A673 (cell line): ENCODE measurements at regions not wholly inside any gene's neighbourhood (a gene's known extent, or its start where the extent isn't known, plus 50 kb on each side); places are given as distances from the start of the nearest gene placed in this dataset.
"Not testable (repeated sequence)": the region's sequence is repeated elsewhere in the genome, so short reads cannot be mapped to it uniquely, and the experiment has no call there.

Source experiments
- EZH2 ChIP-seq: fragments of 200-600 bp; sonication (generic); IDR thresholded peaks from 2 replicates; pipeline ENCODE4 v1.6.1; 2017; ENCODE audit warnings: borderline replicate concordance, low read depth, mild to moderate bottlenecking, mixed read lengths, antibody characterized with exemption, low read length; ENCODE audit not compliant: poor library complexity, severe bottlenecking
- TF ChIP-seq, protein P1 (sequence below): fragments of 300-800, 200-600 bp; sonication (generic); conservative IDR thresholded peaks from 2 replicates; pipeline ENCODE4 v1.5.1; 2017; ENCODE audit warnings: low read depth, mild to moderate bottlenecking, antibody characterized with exemption, low read length, moderate library complexity, mixed read lengths

DNA sequence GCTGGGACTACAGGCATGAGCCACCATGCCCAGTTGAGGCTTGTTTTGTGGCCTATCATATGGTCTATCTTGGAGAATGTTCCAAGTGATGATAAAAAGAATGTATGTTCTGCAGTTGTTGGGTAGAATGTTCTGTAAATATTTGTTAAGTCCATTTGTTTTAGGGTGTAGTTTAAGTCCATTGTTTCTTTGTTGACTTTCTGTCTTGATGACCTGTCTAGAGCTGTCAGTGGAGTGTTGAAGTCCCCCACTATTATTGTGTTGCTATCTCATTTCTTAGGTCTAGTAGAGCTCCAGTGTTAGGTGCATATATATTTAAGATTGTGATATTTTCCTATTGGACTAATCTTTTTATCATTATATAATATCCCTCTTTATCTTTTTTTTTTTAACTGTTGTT lies 284.3 kb upstream of the EXOC2 start:
- TF ChIP-seq, protein P1, sequence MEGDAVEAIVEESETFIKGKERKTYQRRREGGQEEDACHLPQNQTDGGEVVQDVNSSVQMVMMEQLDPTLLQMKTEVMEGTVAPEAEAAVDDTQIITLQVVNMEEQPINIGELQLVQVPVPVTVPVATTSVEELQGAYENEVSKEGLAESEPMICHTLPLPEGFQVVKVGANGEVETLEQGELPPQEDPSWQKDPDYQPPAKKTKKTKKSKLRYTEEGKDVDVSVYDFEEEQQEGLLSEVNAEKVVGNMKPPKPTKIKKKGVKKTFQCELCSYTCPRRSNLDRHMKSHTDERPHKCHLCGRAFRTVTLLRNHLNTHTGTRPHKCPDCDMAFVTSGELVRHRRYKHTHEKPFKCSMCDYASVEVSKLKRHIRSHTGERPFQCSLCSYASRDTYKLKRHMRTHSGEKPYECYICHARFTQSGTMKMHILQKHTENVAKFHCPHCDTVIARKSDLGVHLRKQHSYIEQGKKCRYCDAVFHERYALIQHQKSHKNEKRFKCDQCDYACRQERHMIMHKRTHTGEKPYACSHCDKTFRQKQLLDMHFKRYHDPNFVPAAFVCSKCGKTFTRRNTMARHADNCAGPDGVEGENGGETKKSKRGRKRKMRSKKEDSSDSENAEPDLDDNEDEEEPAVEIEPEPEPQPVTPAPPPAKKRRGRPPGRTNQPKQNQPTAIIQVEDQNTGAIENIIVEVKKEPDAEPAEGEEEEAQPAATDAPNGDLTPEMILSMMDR = not testable (repeated sequence)
- TF ChIP-seq EZH2 = not testable (repeated sequence)
